NCI-H2081 treated with DMSO at 0.1 percent for 48 hours (cell line): ENCODE measurements at regions not wholly inside any gene's neighbourhood (a gene's known extent, or its start where the extent isn't known, plus 50 kb on each side); places are given as distances from the start of the nearest gene placed in this dataset.
"Not testable (repeated sequence)": the region's sequence is repeated elsewhere in the genome, so short reads cannot be mapped to it uniquely, and the experiment has no call there.

Experiments used
- DNase-seq: peaks from one replicate; lab custom pipeline; 2025; lab: John Stamatoyannopoulos, UW

- DNase-seq: no peak
These were observed 528.1 kb upstream of the SEMA3D start for GRCh38 chr7:85714951-85715350.

- no peak for DNase-seq
These were observed 527.3 kb upstream of the SEMA3D start for GRCh38 chr7:85714043-85714578.

- DNase-seq: no peak
These were observed 526.3 kb upstream of the SEMA3D start for GRCh38 chr7:85713171-85713570.

GRCh38 chr7:85711894-85712293 is 525.0 kb upstream of the SEMA3D start:
- DNase-seq: no peak

GRCh38 chr7:85710960-85711359 is 524.1 kb upstream of the SEMA3D start:
- DNase-seq: no peak

- no peak for DNase-seq
These were observed 521.4 kb upstream of the SEMA3D start for GRCh38 chr7:85708221-85708620.

GRCh38 chr7:85705076-85705475 is 518.2 kb upstream of the SEMA3D start:
- DNase-seq: no peak

GRCh38 chr7:85703251-85704010 is 516.6 kb upstream of the SEMA3D start:
- no peak for DNase-seq

- no peak for DNase-seq
These were observed 515.5 kb upstream of the SEMA3D start for GRCh38 chr7:85702348-85702747.

GRCh38 chr7:85699482-85699881 is 512.6 kb upstream of the SEMA3D start:
- no peak for DNase-seq

GRCh38 chr7:85695533-85695932 is 508.7 kb upstream of the SEMA3D start:
- DNase-seq: no peak

- no peak for DNase-seq
These were observed 508.2 kb upstream of the SEMA3D start for GRCh38 chr7:85695041-85695440.

GRCh38 chr7:85693326-85693725 is 506.5 kb upstream of the SEMA3D start:
- DNase-seq: no peak

GRCh38 chr7:85688712-85689111 is 501.9 kb upstream of the SEMA3D start:
- no peak for DNase-seq

- no peak for DNase-seq
These were observed 499.7 kb upstream of the SEMA3D start for GRCh38 chr7:85686401-85687181.

GRCh38 chr7:85685901-85686300 is 499.0 kb upstream of the SEMA3D start:
- no peak for DNase-seq

GRCh38 chr7:85682833-85683620 is 496.2 kb upstream of the SEMA3D start:
- DNase-seq: no peak

GRCh38 chr7:85681241-85681640 is 494.4 kb upstream of the SEMA3D start:
- DNase-seq: no peak

GRCh38 chr7:85675093-85675492 is 488.2 kb upstream of the SEMA3D start:
- not testable (repeated sequence) for DNase-seq

GRCh38 chr7:85673876-85674275 is 487.0 kb upstream of the SEMA3D start:
- DNase-seq: no peak

GRCh38 chr7:85669225-85669624 is 482.4 kb upstream of the SEMA3D start:
- DNase-seq: no peak

GRCh38 chr7:85664341-85664740 is 477.5 kb upstream of the SEMA3D start:
- no peak for DNase-seq
